Ovary (tissue), 7 donors: ENCODE measurements at regions not wholly inside any gene's neighbourhood (a gene's known extent, or its start where the extent isn't known, plus 50 kb on each side); places are given as distances from the start of the nearest gene placed in this dataset.
A peak's percentile ranks its signal among the peaks of the same experiment; 100 is the strongest.

Source experiments
- DNase-seq, 5 donors: peaks; one replicate each; pipeline ENCODE4 v3.0.0-alpha.2; 2019 to 2020
- H3K27ac ChIP-seq, 2 donors: fragments of 200-600 bp; one replicate each; pipeline versions ENCODE4 v1.5.1 to v1.8.0; 2019 to 2022
- H3K27me3 ChIP-seq: fragments of 200-600 bp; one replicate; pipeline ENCODE4 v1.8.0; 2022
- H3K36me3 ChIP-seq: fragments of 200-600 bp; sonication (generic); one replicate; pipeline ENCODE4 v1.5.1; 2019
- H3K4me1 ChIP-seq: one replicate; pipeline ENCODE4 v1.8.1; 2013; ENCODE audit warnings: mild to moderate bottlenecking, moderate library complexity; ENCODE audit not compliant: insufficient read depth
- H3K4me3 ChIP-seq: fragments of 200-600 bp; sonication (generic); one replicate; pipeline ENCODE4 v1.5.1; 2017
- H3K9me3 ChIP-seq, 2 donors: fragments of 200-600 bp in 1 of 2; sonication (generic) in 1 of 2; one replicate each; pipeline versions ENCODE4 v1.5.1 to v1.8.1; 2013 to 2019; ENCODE audit warnings: mild to moderate bottlenecking in 1 of 2, moderate library complexity in 1 of 2
- CTCF ChIP-seq, 3 donors: fragments of 450-650 bp in 2 of 3; fragments of 200-600 bp in 1 of 3; IDR thresholded peaks; one replicate each; pipeline versions ENCODE4 v1.5.1 to v1.8.0; 2016 to 2022; ENCODE audit warnings: antibody characterized with exemption in 3 of 3, mild to moderate bottlenecking in 1 of 3
- EP300 ChIP-seq: sonication (generic); formaldehyde crosslinking; IDR thresholded peaks from one replicate; pipeline ENCODE4 v1.6.1; 2017; ENCODE audit warnings: antibody characterized with exemption
- POLR2A ChIP-seq: fragments of 450-650 bp; IDR thresholded peaks from one replicate; pipeline ENCODE4 v1.6.1; 2017; ENCODE audit warnings: antibody characterized with exemption, mild to moderate bottlenecking, moderate library complexity
- WGBS, 3 donors: extraction: QIAGEN DNeasy Blood & Tissue Kit in 1 of 3; methylation state at CpG; one replicate each; pipeline versions ENCODE4 v1.1.5 to v1.1.7; 2013 to 2017; 5-methylcytosine and 5-hydroxymethylcytosine counted together
- intact Hi-C, 4 donors: fragments of 100-400 bp; cut with DNase I; formaldehyde crosslinking; loops; one replicate each; pipeline versions ENCODE4 v1.11.0 to v1.15.1; 2022 to 2023
- donor health status: DM: no; HTN: no; CAD: no; lungs with moderate emphysema.
- donor health status: DM: no; HTN: no; CAD: no.
- donor health status: Bipolar disorder and iron deficiency.
- donor health status: DM: no; HTN: no; CAD: no.
- donor health status: DM: yes; HTN: yes; CAD: no.

GRCh38 chr11:116424615-116425261, 348.0 kb downstream of the BUD13 start:
- Histone ChIP-seq H3K27me3 (no peaks in the 10 kb centered on the region), H3K36me3 (no peaks in the 10 kb centered on the region), H3K27ac (no peak overlapping the region), H3K4me1 (no peaks in the 10 kb centered on the region), H3K4me3 (no peak overlapping the region), H3K9me3 (no peaks in the 10 kb centered on the region)
- peak in 2 of 5 donors; percentile 21 to 26 for DNase-seq
- intact Hi-C loops: no loop called here
- TF ChIP-seq CTCF (IDR thresholded peaks at IDR 0.05): no peak
- no peak for TF ChIP-seq POLR2A
- TF ChIP-seq EP300: no peak
- 14 to 45% (median 15%) methylated on average over 4 of the region's 4 CpGs for WGBS, 3 donors

GRCh38 chr11:116422956-116423600, 349.7 kb downstream of the BUD13 start:
- no peak overlapping the region for H3K27ac ChIP-seq
- no peak for DNase-seq

GRCh38 chr11:116422556-116422955, 350.2 kb downstream of the BUD13 start:
- H3K27me3 ChIP-seq: no peaks in the 10 kb centered on the region
- no peaks in the 10 kb centered on the region for H3K4me1 ChIP-seq
- no peak overlapping the region for H3K27ac ChIP-seq
- H3K4me3 ChIP-seq: no peak overlapping the region
- intact Hi-C loops: no loop called here
- DNase-seq: no peak
- no peaks in the 10 kb centered on the region for H3K36me3 ChIP-seq
- TF ChIP-seq POLR2A (no peak), CTCF (IDR thresholded peaks at IDR 0.05) (no peak), EP300 (no peak)
- H3K9me3 ChIP-seq: no peaks in the 10 kb centered on the region

More at GRCh38 chr11:116422956-116423600, 349.7 kb downstream of the BUD13 start:
- TF ChIP-seq POLR2A: no peak
- no peak for TF ChIP-seq CTCF (IDR thresholded peaks at IDR 0.05)
- no peak for TF ChIP-seq EP300
- WGBS, 3 donors: 81 to 86% (median 82%) methylated on average over 6 of the region's 6 CpGs
- intact Hi-C loops: no loop called here
- Histone ChIP-seq H3K27me3 (no peaks in the 10 kb centered on the region), H3K4me1 (no peaks in the 10 kb centered on the region), H3K36me3 (no peaks in the 10 kb centered on the region), H3K9me3 (no peaks in the 10 kb centered on the region), H3K4me3 (no peak overlapping the region)

- Histone ChIP-seq H3K9me3 (no peaks in the 10 kb centered on the region), H3K4me1 (no peaks in the 10 kb centered on the region), H3K27ac (no peak overlapping the region), H3K36me3 (no peaks in the 10 kb centered on the region), H3K27me3 (no peaks in the 10 kb centered on the region), H3K4me3 (no peak overlapping the region)
- intact Hi-C loops: no loop called here
- no peak for DNase-seq
- no peak for TF ChIP-seq POLR2A
- TF ChIP-seq EP300: no peak
- no peak for TF ChIP-seq CTCF (IDR thresholded peaks at IDR 0.05)
- 76 to 84% (median 78%) methylated on average over 16 of the region's 16 CpGs for WGBS, 3 donors
Observed at GRCh38 chr11:116421529-116422185, 351.1 kb downstream of the BUD13 start.
